K562 (cell line): ENCODE measurements at regions not wholly inside any gene's neighbourhood (a gene's known extent, or its start where the extent isn't known, plus 50 kb on each side); places are given as distances from the start of the nearest gene placed in this dataset.

Experiments used
- BHLHE40 ChIP-seq: IDR thresholded peaks from 2 replicates; pipeline ENCODE4 v1.6.1; 2011; ENCODE audit warnings: low read length, improper control_type of control experiment
- CTCF ChIP-seq, 3 experiments: IDR thresholded peaks in 2 of 3; conservative IDR thresholded peaks in 1 of 3; 2 replicates each; pipeline ENCODE4 v1.5.1; 2011 to 2012; ENCODE audit warnings: low read length in 3 of 3, mild to moderate bottlenecking in 3 of 3, control low read depth in 2 of 3, improper control_type of control experiment in 1 of 3, inconsistent platforms in 1 of 3, low read depth in 1 of 3, mixed read lengths in 1 of 3, moderate library complexity in 1 of 3; ENCODE audit not compliant: insufficient read depth in 2 of 3
- EP300 ChIP-seq: IDR thresholded peaks from 2 replicates; pipeline ENCODE4 v1.6.1; 2012; ENCODE audit warnings: low read length, improper control_type of control experiment
- HNRNPUL1 ChIP-seq: fragments of 200-400 bp; formaldehyde crosslinking; IDR thresholded peaks from 2 replicates; pipeline ENCODE4 v1.6.1; 2017; ENCODE audit warnings: low read length
- ILK ChIP-seq: fragments of 450-650 bp; IDR thresholded peaks from 2 replicates; pipeline ENCODE4 v1.6.1; 2016; ENCODE audit warnings: missing genetic modification characterization, low read depth, mild to moderate bottlenecking, missing compliant biosample characterization, moderate library complexity, borderline replicate concordance
- MEIS2 ChIP-seq: fragments of 450-650 bp; IDR thresholded peaks from 2 replicates; pipeline ENCODE4 v1.6.1; 2014; ENCODE audit warnings: mild to moderate bottlenecking; ENCODE audit not compliant: partially characterized antibody
- POLR2A ChIP-seq: fragments of 450-650 bp; conservative IDR thresholded peaks from 2 replicates; pipeline ENCODE4 v1.6.1; 2016
- PRDM10 ChIP-seq: fragments of 450-650 bp; IDR thresholded peaks from 2 replicates; pipeline ENCODE4 v1.6.1; 2018; ENCODE audit not compliant: partially characterized antibody
- SRF ChIP-seq, 2 experiments: fragments of 250-450, 450-650 bp in 1 of 2; sonication (Bioruptor Pico) in 1 of 2; sonication (generic) in 1 of 2; formaldehyde crosslinking; IDR thresholded peaks; 2 replicates each; pipeline versions ENCODE4 v1.5.0 to v1.5.1; 2020 to 2022; ENCODE audit warnings: mild to moderate bottlenecking in 1 of 2, missing genetic modification reagents in 1 of 2
- TAF1 ChIP-seq: IDR thresholded peaks from 2 replicates; pipeline ENCODE4 v1.6.1; 2011; ENCODE audit warnings: mild to moderate bottlenecking, low read length, moderate library complexity; ENCODE audit not compliant: insufficient read depth, control insufficient read depth, severe bottlenecking; ENCODE audit errors: extremely low read depth
- TOE1 ChIP-seq, 2 experiments: fragments of 450-650 bp in 1 of 2; sonication (generic) in 1 of 2; formaldehyde crosslinking in 1 of 2; IDR thresholded peaks; 2 replicates each; pipeline versions ENCODE4 v1.7.1 to v1.8.0; 2016 to 2022; ENCODE audit warnings: borderline replicate concordance in 2 of 2, mild to moderate bottlenecking in 2 of 2, antibody characterized with exemption in 1 of 2, inconsistent platforms in 1 of 2, low read depth in 1 of 2, missing genetic modification reagents in 1 of 2, moderate library complexity in 1 of 2
- ZNF3 ChIP-seq: fragments of 250-450 bp; sonication (Bioruptor Pico); IDR thresholded peaks from 2 replicates; pipeline ENCODE4 v1.5.0; 2021; ENCODE audit warnings: mild to moderate bottlenecking, moderate library complexity
- ZNF695 ChIP-seq: fragments of 450-650 bp; formaldehyde crosslinking; IDR thresholded peaks from 2 replicates; pipeline ENCODE4 v1.4.0; 2020; ENCODE audit warnings: mild to moderate bottlenecking, moderate library complexity

GRCh38 chr15:58336161-58336560, 95.6 kb upstream of the LIPC start:
- TF ChIP-seq PRDM10: no peak
- TF ChIP-seq TAF1: no peak
- no peak for TF ChIP-seq POLR2A
- TF ChIP-seq SRF (CRISPR knock-in tag; IDR thresholded peaks at IDR 0.05): no peak
- TF ChIP-seq BHLHE40: no peak
- TF ChIP-seq TOE1 (IDR thresholded peaks at IDR 0.05; ENCODE audit: borderline replicate concordance): no peak
- TF ChIP-seq TOE1 (CRISPR knock-in tag; IDR thresholded peaks at IDR 0.05; ENCODE audit: borderline replicate concordance, low read depth): no peak
- no peak for TF ChIP-seq EP300
- TF ChIP-seq CTCF (IDR thresholded peaks at IDR 0.05 in 2 of 3, conservative IDR thresholded peaks at IDR 0.05 in 1 of 3; ENCODE audit: insufficient read depth in 2 of 3, low read depth in 1 of 3, low read length in 3 of 3): no peak
- no peak for TF ChIP-seq ZNF695 (CRISPR knock-in tag)
- TF ChIP-seq ZNF3 (CRISPR knock-in tag): no peak
- TF ChIP-seq HNRNPUL1: no peak
- no peak for TF ChIP-seq ILK (tag)
- TF ChIP-seq MEIS2: no peak
